HEK293 (cell line): ENCODE measurements at regions not wholly inside any gene's neighbourhood (a gene's known extent, or its start where the extent isn't known, plus 50 kb on each side); places are given as distances from the start of the nearest gene placed in this dataset.

Experiments
- CTCF ChIA-PET: fragments of 350-600 bp; formaldehyde crosslinking; extraction: SDS; loops from one replicate; lab custom pipeline; 2021; ENCODE audit warnings: antibody characterized with exemption; lab: Yijun Ruan, JAX
- POLR2A ChIA-PET: fragments of 300-600 bp; formaldehyde crosslinking; extraction: SDS; loops from one replicate; lab custom pipeline; 2020; ENCODE audit warnings: antibody characterized with exemption, inconsistent platforms; lab: Yijun Ruan, JAX
- H3K27ac ChIP-seq: fragments of 200-500 bp; sonication (Bioruptor generic); 2 replicates; pipeline ENCODE4 v1.5.1; 2014; ENCODE audit warnings: low read depth, low read length, control low read depth, inconsistent platforms; ENCODE audit errors: extremely low read depth
- H3K36me3 ChIP-seq, 2 experiments: fragments of 200-500 bp in 1 of 2; sonication (Bioruptor generic) in 1 of 2; 1 replicate in 1 of 2; 2 replicates in 1 of 2; pipeline ENCODE4 v1.5.1; 2014 to 2017; ENCODE audit warnings: inconsistent platforms in 2 of 2, low read length in 2 of 2; ENCODE audit not compliant: control insufficient read depth in 2 of 2, insufficient read depth in 1 of 2
- H3K4me1 ChIP-seq: fragments of 200-500 bp; sonication (Bioruptor generic); 2 replicates; pipeline ENCODE4 v1.5.1; 2014; ENCODE audit warnings: mild to moderate bottlenecking, low read length, inconsistent platforms; ENCODE audit not compliant: control insufficient read depth, insufficient read depth
- H3K4me3 ChIP-seq: 2 replicates; pipeline ENCODE4 v1.5.1; 2011; ENCODE audit warnings: low read depth, mild to moderate bottlenecking, control low read depth, low read length, moderate library complexity
- H3K9me3 ChIP-seq: fragments of 200-500 bp; sonication (Bioruptor generic); 2 replicates; pipeline ENCODE4 v1.5.1; 2014; ENCODE audit warnings: low read depth, low read length, inconsistent platforms; ENCODE audit not compliant: control insufficient read depth, insufficient read depth
- HOXD13 ChIP-seq: sonication (generic); formaldehyde crosslinking; IDR thresholded peaks from 2 replicates; pipeline ENCODE4 v1.8.0; 2022; ENCODE audit warnings: missing genetic modification reagents, borderline replicate concordance
- PATZ1 ChIP-seq: fragments of 450-650 bp; formaldehyde crosslinking; IDR thresholded peaks from 2 replicates; pipeline ENCODE4 v1.5.1; 2016; ENCODE audit warnings: missing biosample characterization, missing genetic modification characterization
- PBX3 ChIP-seq: sonication (generic); formaldehyde crosslinking; IDR thresholded peaks from 2 replicates; pipeline ENCODE4 v1.8.1; 2022; ENCODE audit warnings: mild to moderate bottlenecking, moderate library complexity, missing genetic modification reagents
- SALL2 ChIP-seq: fragments of 450-650 bp; formaldehyde crosslinking; IDR thresholded peaks from 2 replicates; pipeline ENCODE4 v1.5.0; 2017; ENCODE audit warnings: missing biosample characterization, mild to moderate bottlenecking, missing genetic modification characterization, borderline replicate concordance
- YY2 ChIP-seq: fragments of 450-650 bp; formaldehyde crosslinking; IDR thresholded peaks from 2 replicates; pipeline ENCODE4 v1.5.1; 2016; ENCODE audit warnings: missing biosample characterization, missing genetic modification characterization
- ZBTB10 ChIP-seq: fragments of 450-650 bp; formaldehyde crosslinking; IDR thresholded peaks from 2 replicates; pipeline ENCODE4 v1.5.1; 2016; ENCODE audit warnings: missing biosample characterization, missing genetic modification characterization
- ZBTB20 ChIP-seq: fragments of 450-650 bp; formaldehyde crosslinking; IDR thresholded peaks from 2 replicates; pipeline ENCODE4 v1.5.1; 2016; ENCODE audit warnings: missing biosample characterization, missing genetic modification characterization
- ZIC2 ChIP-seq: fragments of 450-650 bp; formaldehyde crosslinking; IDR thresholded peaks from 2 replicates; pipeline ENCODE4 v1.5.1; 2016; ENCODE audit warnings: missing biosample characterization, missing genetic modification characterization
- ZNF121 ChIP-seq: fragments of 450-650 bp; formaldehyde crosslinking; IDR thresholded peaks from 2 replicates; pipeline ENCODE4 v1.5.1; 2016; ENCODE audit warnings: missing biosample characterization, missing genetic modification characterization
- ZNF324 ChIP-seq: fragments of 450-650 bp; formaldehyde crosslinking; IDR thresholded peaks from 2 replicates; pipeline ENCODE4 v1.5.1; 2016; ENCODE audit warnings: missing biosample characterization, missing genetic modification characterization
- ZNF501 ChIP-seq: fragments of 450-650 bp; formaldehyde crosslinking; IDR thresholded peaks from 2 replicates; pipeline ENCODE4 v1.5.1; 2016; ENCODE audit warnings: missing biosample characterization, missing genetic modification characterization
- ZNF544 ChIP-seq: fragments of 450-650 bp; formaldehyde crosslinking; IDR thresholded peaks from 2 replicates; pipeline ENCODE4 v1.5.0; 2017; ENCODE audit warnings: missing biosample characterization, missing genetic modification characterization
- ZNF549 ChIP-seq: fragments of 450-650 bp; IDR thresholded peaks from 2 replicates; pipeline ENCODE4 v1.5.1; 2018; ENCODE audit warnings: missing biosample characterization, missing genetic modification characterization, mild to moderate bottlenecking, inconsistent platforms, moderate library complexity
- ZNF555 ChIP-seq: fragments of 450-650 bp; formaldehyde crosslinking; conservative IDR thresholded peaks from 2 replicates; pipeline ENCODE4 v1.5.1; 2017; ENCODE audit warnings: missing biosample characterization, mild to moderate bottlenecking, missing genetic modification characterization, inconsistent platforms
- ZNF596 ChIP-seq: fragments of 450-650 bp; IDR thresholded peaks from 2 replicates; pipeline ENCODE4 v1.5.0; 2018; ENCODE audit warnings: missing biosample characterization, mild to moderate bottlenecking, missing genetic modification characterization, moderate library complexity
- ZNF629 ChIP-seq: fragments of 450-650 bp; formaldehyde crosslinking; IDR thresholded peaks from 2 replicates; pipeline ENCODE4 v1.5.1; 2017; ENCODE audit warnings: missing biosample characterization, missing genetic modification characterization
- ZNF639 ChIP-seq: fragments of 450-650 bp; formaldehyde crosslinking; IDR thresholded peaks from 2 replicates; pipeline ENCODE4 v1.5.1; 2016; ENCODE audit warnings: missing biosample characterization, missing genetic modification characterization
- ZNF670 ChIP-seq: fragments of 450-650 bp; formaldehyde crosslinking; IDR thresholded peaks from 2 replicates; pipeline ENCODE4 v1.5.1; 2016; ENCODE audit warnings: missing biosample characterization, missing genetic modification characterization, low read depth
- ZNF707 ChIP-seq: fragments of 450-650 bp; formaldehyde crosslinking; IDR thresholded peaks from 2 replicates; pipeline ENCODE4 v1.5.1; 2016; ENCODE audit warnings: missing biosample characterization, missing genetic modification characterization
- ZNF76 ChIP-seq: fragments of 450-650 bp; formaldehyde crosslinking; IDR thresholded peaks from 2 replicates; pipeline ENCODE4; 2016; ENCODE audit warnings: low read depth, missing biosample characterization, missing genetic modification characterization, borderline replicate concordance
- TF ChIP-seq, protein P1 (sequence below): fragments of 450-650 bp; formaldehyde crosslinking; conservative IDR thresholded peaks from 2 replicates; pipeline ENCODE4 v1.5.1; 2016; ENCODE audit warnings: low read depth, missing biosample characterization, missing genetic modification characterization

DNA sequence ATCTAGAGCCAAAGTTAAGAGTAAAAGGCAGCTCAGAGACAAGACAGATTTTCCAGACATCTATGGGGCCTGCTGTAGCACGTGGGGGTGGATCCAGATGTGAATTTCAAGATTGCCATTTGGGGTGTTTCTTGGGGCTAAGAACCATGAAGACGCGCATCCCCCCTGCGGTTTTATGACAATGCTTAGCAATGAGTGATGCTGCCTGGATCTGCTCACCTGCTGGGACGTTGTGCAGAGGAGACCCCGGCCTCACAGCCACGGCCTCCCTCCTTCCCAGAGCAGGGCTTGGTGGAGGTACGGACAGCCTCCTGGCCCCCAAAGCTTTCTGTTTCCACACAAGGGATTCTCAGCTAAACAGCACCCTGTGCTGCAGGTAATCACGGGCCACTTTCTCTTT lies 151.5 kb upstream of the DYNLRB2 start:
- H3K36me3 ChIP-seq = no peaks in the 10 kb centered on the region
- TF ChIP-seq SALL2 (tag by site-specific recombination) (no peak), ZNF544 (tag by site-specific recombination) (no peak), ZNF76 (tag by site-specific recombination) (no peak), ZIC2 (peak; percentile 47; the same call in 1 of the 2 replicates), ZNF596 (tag by site-specific recombination) (no peak), ZNF639 (tag by site-specific recombination) (no peak), ZNF629 (tag by site-specific recombination) (no peak), ZNF121 (tag by site-specific recombination) (no peak)
- TF ChIP-seq, all 188 proteins: peak for 1
- CTCF ChIA-PET = interaction anchor here (0.5 to 0.7 kb wide), 2 partner anchors 46 to 101 kb away, joined by 3 to 4 read pairs; no protein-coding TSS in a partner anchor
- POLR2A ChIA-PET = no interaction called here
- no peak overlapping the region for H3K27ac ChIP-seq
- H3K9me3 ChIP-seq = no peaks in the 10 kb centered on the region
- no peaks in the 10 kb centered on the region for H3K4me1 ChIP-seq
- no peak overlapping the region for H3K4me3 ChIP-seq

DNA sequence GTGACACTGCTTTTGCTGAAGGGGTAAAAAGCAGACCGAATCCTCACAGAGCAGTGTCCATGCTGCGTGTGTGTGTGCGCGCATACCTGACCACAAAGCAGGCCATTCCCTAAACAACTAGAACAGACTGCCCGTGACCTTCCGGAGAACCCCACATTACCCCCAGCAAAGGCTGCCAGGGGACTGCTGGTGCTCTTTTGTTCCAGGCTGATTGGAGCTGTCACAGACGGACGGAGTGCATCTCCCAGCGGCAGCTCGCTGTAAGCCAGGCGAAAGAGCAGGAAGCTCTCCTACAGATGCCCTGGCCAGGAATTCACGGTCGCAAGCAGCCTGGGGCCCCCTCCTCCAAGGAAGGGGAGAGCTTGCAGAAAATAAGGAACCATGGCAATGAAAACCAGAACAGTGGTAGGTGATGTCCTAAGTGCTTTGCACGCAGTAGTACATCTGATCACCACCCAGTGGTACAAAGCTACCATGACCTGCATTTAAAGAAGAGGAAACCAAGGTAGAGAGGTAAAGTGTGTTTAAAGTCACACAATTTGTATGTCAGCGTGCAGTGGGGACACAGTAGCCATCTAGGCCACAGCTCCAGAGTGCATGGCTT lies 153.4 kb upstream of the DYNLRB2 start:
- CTCF ChIA-PET = interaction anchor here (0.7 kb wide), 1 partner anchor 368 kb away, joined by 3 read pairs; no protein-coding TSS in a partner anchor
- POLR2A ChIA-PET = no interaction called here

More for the DNA sequence above, 153.4 kb upstream of the DYNLRB2 start:
- Histone ChIP-seq H3K36me3 (no peaks in the 10 kb centered on the region), H3K4me1 (no peaks in the 10 kb centered on the region), H3K4me3 (no peak overlapping the region), H3K27ac (no peak overlapping the region), H3K9me3 (no peaks in the 10 kb centered on the region)
- no peak for TF ChIP-seq ZNF324 (tag by site-specific recombination)
- TF ChIP-seq, protein P1, sequence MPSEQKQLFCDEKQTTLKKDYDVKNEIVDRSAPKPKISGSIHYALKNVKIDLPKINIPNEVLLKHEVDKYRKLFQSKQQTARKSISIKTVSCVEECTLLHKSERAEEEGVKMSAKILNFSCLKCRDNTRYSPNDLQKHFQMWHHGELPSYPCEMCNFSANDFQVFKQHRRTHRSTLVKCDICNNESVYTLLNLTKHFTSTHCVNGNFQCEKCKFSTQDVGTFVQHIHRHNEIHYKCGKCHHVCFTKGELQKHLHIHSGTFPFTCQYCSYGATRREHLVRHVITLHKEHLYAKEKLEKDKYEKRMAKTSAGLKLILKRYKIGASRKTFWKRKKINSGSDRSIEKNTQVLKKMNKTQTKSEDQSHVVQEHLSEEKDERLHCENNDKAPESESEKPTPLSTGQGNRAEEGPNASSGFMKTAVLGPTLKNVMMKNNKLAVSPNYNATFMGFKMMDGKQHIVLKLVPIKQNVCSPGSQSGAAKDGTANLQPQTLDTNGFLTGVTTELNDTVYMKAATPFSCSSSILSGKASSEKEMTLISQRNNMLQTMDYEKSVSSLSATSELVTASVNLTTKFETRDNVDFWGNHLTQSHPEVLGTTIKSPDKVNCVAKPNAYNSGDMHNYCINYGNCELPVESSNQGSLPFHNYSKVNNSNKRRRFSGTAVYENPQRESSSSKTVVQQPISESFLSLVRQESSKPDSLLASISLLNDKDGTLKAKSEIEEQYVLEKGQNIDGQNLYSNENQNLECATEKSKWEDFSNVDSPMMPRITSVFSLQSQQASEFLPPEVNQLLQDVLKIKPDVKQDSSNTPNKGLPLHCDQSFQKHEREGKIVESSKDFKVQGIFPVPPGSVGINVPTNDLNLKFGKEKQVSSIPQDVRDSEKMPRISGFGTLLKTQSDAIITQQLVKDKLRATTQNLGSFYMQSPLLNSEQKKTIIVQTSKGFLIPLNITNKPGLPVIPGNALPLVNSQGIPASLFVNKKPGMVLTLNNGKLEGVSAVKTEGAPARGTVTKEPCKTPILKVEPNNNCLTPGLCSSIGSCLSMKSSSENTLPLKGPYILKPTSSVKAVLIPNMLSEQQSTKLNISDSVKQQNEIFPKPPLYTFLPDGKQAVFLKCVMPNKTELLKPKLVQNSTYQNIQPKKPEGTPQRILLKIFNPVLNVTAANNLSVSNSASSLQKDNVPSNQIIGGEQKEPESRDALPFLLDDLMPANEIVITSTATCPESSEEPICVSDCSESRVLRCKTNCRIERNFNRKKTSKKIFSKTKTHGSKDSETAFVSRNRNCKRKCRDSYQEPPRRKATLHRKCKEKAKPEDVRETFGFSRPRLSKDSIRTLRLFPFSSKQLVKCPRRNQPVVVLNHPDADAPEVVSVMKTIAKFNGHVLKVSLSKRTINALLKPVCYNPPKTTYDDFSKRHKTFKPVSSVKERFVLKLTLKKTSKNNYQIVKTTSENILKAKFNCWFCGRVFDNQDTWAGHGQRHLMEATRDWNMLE (tag by site-specific recombination) = no peak
- TF ChIP-seq ZBTB20 (tag by site-specific recombination) = no peak
- TF ChIP-seq ZNF555 (tag by site-specific recombination) = no peak
- TF ChIP-seq PATZ1 (tag by site-specific recombination) = no peak
- no peak for TF ChIP-seq ZNF501 (tag by site-specific recombination)
- no peak for TF ChIP-seq ZNF707 (tag by site-specific recombination)
- no peak for TF ChIP-seq HOXD13 (CRISPR knock-in tag)
- TF ChIP-seq YY2 (tag by site-specific recombination) = no peak
- no peak for TF ChIP-seq ZNF670 (tag by site-specific recombination)
- no peak for TF ChIP-seq ZBTB10 (tag by site-specific recombination)
- TF ChIP-seq PBX3 (CRISPR knock-in tag) = no peak
- no peak for TF ChIP-seq ZNF549 (tag by site-specific recombination)
- no peak for TF ChIP-seq ZIC2
